ENCODE measurements at regions not wholly inside any gene's neighbourhood (a gene's known extent, or its start where the extent isn't known, plus 50 kb on each side); places are given as distances from the start of the nearest gene placed in this dataset.

GRCh38 chr5:75916144-75916543 lies 167.0 kb upstream of the SV2C start:
- TF ChIP-seq CTCF (IDR thresholded peaks at IDR 0.05; ENCODE audit: unreplicated experiment), result no peak
- Mint-ChIP-seq H3K36me3 (ENCODE audit: insufficient read depth, unreplicated experiment) (no peaks in the 10 kb centered on the region), H3K27me3 (ENCODE audit: insufficient read depth, unreplicated experiment) (peaks cover 56% of the 10 kb centered on the region), H3K4me1 (ENCODE audit: insufficient read depth, unreplicated experiment) (no peaks in the 10 kb centered on the region), H3K27ac (ENCODE audit: low read depth, unreplicated experiment) (no peak overlapping the region), H3K4me3 (ENCODE audit: unreplicated experiment) (no peak overlapping the region), H3K9me3 (ENCODE audit: unreplicated experiment) (no peaks in the 10 kb centered on the region)
- ChIA-PET POLR2A (no interaction called here), CTCF (no interaction called here)
- BruUV-seq (replicated peaks), result no TSS peak
- no peak for DNase-seq (ENCODE audit: unreplicated experiment)
- intact Hi-C loops (cut with micrococcal nuclease), result no loop called here

- ChIA-PET POLR2A (interaction anchor here (0.7 kb wide), 1 partner anchor 42 kb away, joined by 3 read pairs; no protein-coding TSS in a partner anchor), CTCF (no interaction called here)
- Mint-ChIP-seq H3K27ac (ENCODE audit: low read depth, unreplicated experiment) (no peak overlapping the region), H3K4me3 (ENCODE audit: unreplicated experiment) (no peak overlapping the region), H3K9me3 (ENCODE audit: unreplicated experiment) (peaks cover 7% of the 10 kb centered on the region), H3K36me3 (ENCODE audit: insufficient read depth, unreplicated experiment) (no peaks in the 10 kb centered on the region), H3K27me3 (ENCODE audit: insufficient read depth, unreplicated experiment) (peaks cover 15% of the 10 kb centered on the region), H3K4me1 (ENCODE audit: insufficient read depth, unreplicated experiment) (no peaks in the 10 kb centered on the region)
- no peak for TF ChIP-seq CTCF (IDR thresholded peaks at IDR 0.05; ENCODE audit: unreplicated experiment)
- intact Hi-C loops (cut with micrococcal nuclease), result no loop called here
- no peak for DNase-seq (ENCODE audit: unreplicated experiment)
- BruUV-seq (replicated peaks), result no TSS peak
Observed at GRCh38 chr5:75909223-75909622, 174.0 kb upstream of the SV2C start.

- POLR2A ChIA-PET, result no interaction called here
- peaks cover 31% of the 10 kb centered on the region for H3K27me3 Mint-ChIP-seq (ENCODE audit: insufficient read depth, unreplicated experiment)
- no peak for DNase-seq (ENCODE audit: unreplicated experiment)
- intact Hi-C loops (cut with micrococcal nuclease), result no loop called here
- no peaks in the 10 kb centered on the region for H3K36me3 Mint-ChIP-seq (ENCODE audit: insufficient read depth, unreplicated experiment)
- H3K4me3 Mint-ChIP-seq (ENCODE audit: unreplicated experiment), result no peak overlapping the region
- peaks cover 7% of the 10 kb centered on the region for H3K9me3 Mint-ChIP-seq (ENCODE audit: unreplicated experiment)
- no peak overlapping the region for H3K27ac Mint-ChIP-seq (ENCODE audit: low read depth, unreplicated experiment)
- no peak for TF ChIP-seq CTCF (IDR thresholded peaks at IDR 0.05; ENCODE audit: unreplicated experiment)
- CTCF ChIA-PET, result no interaction called here
- H3K4me1 Mint-ChIP-seq (ENCODE audit: insufficient read depth, unreplicated experiment), result no peaks in the 10 kb centered on the region
- no TSS peak for BruUV-seq (replicated peaks)
Observed at GRCh38 chr5:75907651-75908050, 175.5 kb upstream of the SV2C start.

GRCh38 chr5:75894482-75894881 lies 177.2 kb upstream of the POC5 start:
- no TSS peak for BruUV-seq (replicated peaks)
- peaks cover 7% of the 10 kb centered on the region for H3K9me3 Mint-ChIP-seq (ENCODE audit: unreplicated experiment)
- no peak for DNase-seq (ENCODE audit: unreplicated experiment)
- H3K4me1 Mint-ChIP-seq (ENCODE audit: insufficient read depth, unreplicated experiment), result no peaks in the 10 kb centered on the region
- peaks cover 33% of the 10 kb centered on the region for H3K27me3 Mint-ChIP-seq (ENCODE audit: insufficient read depth, unreplicated experiment)
- POLR2A ChIA-PET, result no interaction called here
- intact Hi-C loops (cut with micrococcal nuclease), result no loop called here
- no peak overlapping the region for H3K27ac Mint-ChIP-seq (ENCODE audit: low read depth, unreplicated experiment)
- CTCF ChIA-PET, result interaction anchor here (0.6 kb wide), 1 partner anchor 9 kb away, joined by 3 read pairs; no protein-coding TSS in a partner anchor
- TF ChIP-seq CTCF (IDR thresholded peaks at IDR 0.05; ENCODE audit: unreplicated experiment), result no peak
- no peaks in the 10 kb centered on the region for H3K36me3 Mint-ChIP-seq (ENCODE audit: insufficient read depth, unreplicated experiment)
- H3K4me3 Mint-ChIP-seq (ENCODE audit: unreplicated experiment), result no peak overlapping the region

Data from MCF 10A (cell line).